Astrocyte of the spinal cord (primary cell): ENCODE measurements at regions not wholly inside any gene's neighbourhood (a gene's known extent, or its start where the extent isn't known, plus 50 kb on each side); places are given as distances from the start of the nearest gene placed in this dataset.

Experiments
- DNase-seq: peaks from one replicate; pipeline ENCODE4 v3.0.0; 2011; ENCODE audit warnings: low read depth, low spot score
- H3K4me3 ChIP-seq: 2 replicates; pipeline ENCODE4 v1.5.1; 2011; ENCODE audit warnings: low read depth, mild to moderate bottlenecking, low read length, moderate library complexity
- CTCF ChIP-seq: IDR thresholded peaks from 2 replicates; pipeline ENCODE4 v1.5.1; 2012; ENCODE audit warnings: low read depth, mild to moderate bottlenecking, low read length, inconsistent platforms
- in situ Hi-C: cut with HindIII; loops from 2 replicates; pipeline ENCODE4 v1.10.0; 2017; ENCODE audit warnings: low sequenced_read_pairs

GRCh38 chr2:145007960-145008263, 488.0 kb upstream of the ZEB2 start:
- DNase-seq = peak; percentile 24
- in situ Hi-C loops = no loop called here
- no peak for TF ChIP-seq CTCF
- no peak overlapping the region for H3K4me3 ChIP-seq

GRCh38 chr2:145007093-145007959, 487.4 kb upstream of the ZEB2 start:
- in situ Hi-C loops = no loop called here
- DNase-seq = peak; percentile 97
- no peak overlapping the region for H3K4me3 ChIP-seq
- no peak for TF ChIP-seq CTCF

- in situ Hi-C loops = no loop called here
Measured at GRCh38 chr2:145002624-145003023, 482.7 kb upstream of the ZEB2 start.

GRCh38 chr2:145000376-145000775, 480.5 kb upstream of the ZEB2 start:
- in situ Hi-C loops = no loop called here
- no peak for DNase-seq
- TF ChIP-seq CTCF = no peak
- H3K4me3 ChIP-seq = no peak overlapping the region

More at GRCh38 chr2:145002624-145003023, 482.7 kb upstream of the ZEB2 start:
- DNase-seq = no peak
- no peak overlapping the region for H3K4me3 ChIP-seq
- TF ChIP-seq CTCF = no peak

- no peak overlapping the region for H3K4me3 ChIP-seq
Measured at GRCh38 chr2:144999936-145000335, 480.0 kb upstream of the ZEB2 start.

GRCh38 chr2:144999071-144999875, 479.4 kb upstream of the ZEB2 start:
- H3K4me3 ChIP-seq = no peak overlapping the region
- in situ Hi-C loops = no loop called here
- DNase-seq = peak; percentile 48
- no peak for TF ChIP-seq CTCF

More at GRCh38 chr2:144999936-145000335, 480.0 kb upstream of the ZEB2 start:
- TF ChIP-seq CTCF = no peak
- in situ Hi-C loops = no loop called here
- DNase-seq = no peak
